H9 (cell line): ENCODE measurements at regions not wholly inside any gene's neighbourhood (a gene's known extent, or its start where the extent isn't known, plus 50 kb on each side); places are given as distances from the start of the nearest gene placed in this dataset.

ENCODE experiments used
- DNase-seq: peaks from one replicate; pipeline ENCODE4 v3.0.0-alpha.2; 2017
- H2AFZ ChIP-seq: one replicate; pipeline ENCODE4 v1.6.1; 2013; ENCODE audit warnings: mild to moderate bottlenecking, low read length, control low read depth, moderate library complexity
- H2AK5ac ChIP-seq: 2 replicates; pipeline ENCODE4 v1.6.1; 2013; ENCODE audit warnings: low read length, control low read depth, mixed read lengths; ENCODE audit not compliant: insufficient read length
- H2BK120ac ChIP-seq: one replicate; pipeline ENCODE4 v1.6.1; 2013; ENCODE audit warnings: low read depth, mild to moderate bottlenecking, low read length, control low read depth, inconsistent platforms; ENCODE audit not compliant: poor library complexity, severe bottlenecking
- H2BK12ac ChIP-seq: 2 replicates; pipeline ENCODE4 v1.6.1; 2013; ENCODE audit warnings: low read length, control low read depth, mixed read lengths, low read depth; ENCODE audit not compliant: insufficient read length
- H2BK15ac ChIP-seq: 2 replicates; pipeline ENCODE4 v1.6.1; 2013; ENCODE audit warnings: low read depth, low read length, control low read depth
- H2BK20ac ChIP-seq: one replicate; pipeline ENCODE4 v1.6.1; 2013; ENCODE audit warnings: low read depth, mild to moderate bottlenecking, low read length, control low read depth, inconsistent platforms; ENCODE audit not compliant: poor library complexity, severe bottlenecking
- H2BK5ac ChIP-seq: 2 replicates; pipeline ENCODE4 v1.6.1; 2013; ENCODE audit warnings: low read length, control low read depth, mixed read lengths; ENCODE audit not compliant: insufficient read length
- H3K14ac ChIP-seq: 2 replicates; pipeline ENCODE4 v1.6.1; 2013; ENCODE audit warnings: low read length, control low read depth; ENCODE audit not compliant: insufficient read depth
- H3K18ac ChIP-seq: 2 replicates; pipeline ENCODE4 v1.6.1; 2013; ENCODE audit warnings: low read depth, mild to moderate bottlenecking, mixed read lengths, low read length, control low read depth; ENCODE audit not compliant: insufficient read length
- H3K23ac ChIP-seq: 2 replicates; pipeline ENCODE4 v1.6.1; 2013; ENCODE audit warnings: low read length, control low read depth, mixed read lengths, low read depth; ENCODE audit not compliant: insufficient read length
- H3K23me2 ChIP-seq: 2 replicates; pipeline ENCODE4 v1.6.1; 2013; ENCODE audit warnings: low read depth, mild to moderate bottlenecking, mixed read lengths, low read length, control low read depth; ENCODE audit not compliant: insufficient read length, poor library complexity, severe bottlenecking
- H3K27ac ChIP-seq: 2 replicates; pipeline ENCODE4 v1.5.1; 2013; ENCODE audit warnings: low read length, control low read depth, mixed read lengths, low read depth; ENCODE audit not compliant: insufficient read length
- H3K27me3 ChIP-seq: 2 replicates; pipeline ENCODE4 v1.6.1; 2013; ENCODE audit warnings: low read length, control low read depth, inconsistent platforms; ENCODE audit not compliant: insufficient read depth
- H3K4ac ChIP-seq: 2 replicates; pipeline ENCODE4 v1.6.1; 2013; ENCODE audit warnings: low read depth, mild to moderate bottlenecking, control low read depth, inconsistent platforms, low read length, moderate library complexity
- H3K4me1 ChIP-seq: 2 replicates; pipeline ENCODE4 v1.6.1; 2013; ENCODE audit warnings: low read length, control low read depth, inconsistent platforms; ENCODE audit not compliant: insufficient read depth
- H3K4me2 ChIP-seq: 2 replicates; pipeline ENCODE4 v1.6.1; 2013; ENCODE audit warnings: low read length, control low read depth, mixed read lengths; ENCODE audit not compliant: insufficient read length, insufficient read depth
- H3K56ac ChIP-seq: 2 replicates; pipeline ENCODE4 v1.6.1; 2013; ENCODE audit warnings: low read depth, mild to moderate bottlenecking, mixed read lengths, low read length, control low read depth; ENCODE audit not compliant: insufficient read length
- H3K79me1 ChIP-seq: 2 replicates; pipeline ENCODE4 v1.6.1; 2013; ENCODE audit warnings: low read depth, mild to moderate bottlenecking, moderate library complexity, low read length, control low read depth, inconsistent platforms; ENCODE audit not compliant: insufficient read depth, poor library complexity, severe bottlenecking
- H3K79me2 ChIP-seq: 2 replicates; pipeline ENCODE4 v1.6.1; 2013; ENCODE audit warnings: low read length, control low read depth, inconsistent platforms; ENCODE audit not compliant: insufficient read depth
- H3K9ac ChIP-seq: 2 replicates; pipeline ENCODE4 v1.6.1; 2013; ENCODE audit warnings: low read length, control low read depth, mixed read lengths; ENCODE audit not compliant: insufficient read length; ENCODE audit errors: extremely low read depth
- H3K9me3 ChIP-seq: one replicate; pipeline ENCODE4 v1.6.1; 2013; ENCODE audit warnings: low read depth, low read length, inconsistent platforms; ENCODE audit not compliant: control insufficient read depth
- H3T11ph ChIP-seq: one replicate; pipeline ENCODE4 v1.6.1; 2013; ENCODE audit warnings: mild to moderate bottlenecking, low read length, control low read depth, inconsistent platforms
- H4K20me1 ChIP-seq: one replicate; pipeline ENCODE4 v1.6.1; 2013; ENCODE audit not compliant: control insufficient read depth, insufficient read length, insufficient read depth
- H4K5ac ChIP-seq: 2 replicates; pipeline ENCODE4 v1.6.1; 2013; ENCODE audit warnings: low read depth, mild to moderate bottlenecking, mixed read lengths, low read length, control low read depth; ENCODE audit not compliant: insufficient read length
- H4K8ac ChIP-seq: replicated peaks from 2 replicates; pipeline ENCODE4 v1.6.1; 2013; ENCODE audit warnings: low read length, control low read depth, mixed read lengths, low read depth; ENCODE audit not compliant: insufficient read length
- H4K91ac ChIP-seq: 2 replicates; pipeline ENCODE4 v1.6.1; 2013; ENCODE audit warnings: low read depth, mild to moderate bottlenecking, moderate library complexity, mixed read lengths, low read length, control low read depth; ENCODE audit not compliant: insufficient read length
- H3K27ac Mint-ChIP-seq, 3 experiments: 2 replicates in 2 of 3; 3 replicates in 1 of 3; pipeline ENCODE4 v1.8.0; 2020 to 2021; ENCODE audit warnings: mixed read lengths in 3 of 3, mild to moderate bottlenecking in 1 of 3, moderate library complexity in 1 of 3
- H3K27me3 Mint-ChIP-seq: 2 replicates; pipeline ENCODE4 v1.8.0; 2021; ENCODE audit warnings: low read depth, mild to moderate bottlenecking, moderate library complexity, mixed read lengths
- H3K36me3 Mint-ChIP-seq, 3 experiments: 2 replicates in 2 of 3; 3 replicates in 1 of 3; pipeline ENCODE4 v1.8.0; 2020 to 2021; ENCODE audit warnings: low read depth in 3 of 3, mixed read lengths in 3 of 3; ENCODE audit not compliant: insufficient read depth in 1 of 3
- H3K4me1 Mint-ChIP-seq, 2 experiments: 2 replicates each; pipeline ENCODE4 v1.8.0; 2020; ENCODE audit warnings: mixed read lengths in 2 of 2
- H3K4me3 Mint-ChIP-seq, 2 experiments: 2 replicates in 1 of 2; 3 replicates in 1 of 2; pipeline ENCODE4 v1.8.0; 2020 to 2021; ENCODE audit warnings: mild to moderate bottlenecking in 2 of 2, mixed read lengths in 2 of 2, moderate library complexity in 1 of 2
- H3K9me3 Mint-ChIP-seq, 2 experiments: 2 replicates in 1 of 2; 3 replicates in 1 of 2; pipeline ENCODE4 v1.8.0; 2020; ENCODE audit warnings: mild to moderate bottlenecking in 2 of 2, mixed read lengths in 2 of 2, moderate library complexity in 1 of 2
- WGBS: extraction: QIAGEN DNeasy Blood & Tissue Kit; methylation state at CpG from one replicate; pipeline ENCODE4 v1.1.7; 2013; ENCODE audit warnings: missing lambda C conversion rate, low lambda C conversion rate, mixed read lengths; ENCODE audit not compliant: insufficient read length; ENCODE audit errors: extremely low coverage; 5-methylcytosine and 5-hydroxymethylcytosine counted together
- TF ChIP-seq, protein P1 (sequence below): fragments of 200-600 bp; sonication (generic); conservative IDR thresholded peaks from 3 replicates; pipeline ENCODE4 v1.8.0; 2021; ENCODE audit warnings: antibody characterized with exemption, mild to moderate bottlenecking

DNA sequence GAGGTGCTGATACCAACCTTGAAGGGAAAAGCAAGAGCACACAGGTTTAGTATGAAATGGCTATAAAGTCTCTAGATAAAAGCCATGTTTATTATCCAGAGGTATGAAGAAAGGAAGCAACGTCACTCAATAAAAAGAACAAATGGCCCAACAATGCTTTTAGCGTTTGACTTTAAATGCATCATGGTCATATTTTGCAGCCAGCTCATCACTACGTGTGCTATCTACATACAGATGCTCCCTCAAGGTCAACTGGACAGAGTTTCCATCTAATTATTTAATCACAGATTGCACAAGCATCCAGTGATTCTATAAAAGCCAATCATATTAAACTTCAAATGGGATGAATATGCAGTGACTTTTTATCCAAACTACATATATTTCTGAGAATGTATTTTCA, 127.6 kb upstream of the SYNDIG1 start:
- H3K4me1 ChIP-seq, result no peaks in the 10 kb centered on the region
- H3K23ac ChIP-seq, result no peak overlapping the region
- no peak overlapping the region for H2BK15ac ChIP-seq
- no peak overlapping the region for H3K27ac ChIP-seq
- no peaks in the 10 kb centered on the region for H3K79me1 ChIP-seq
- DNase-seq, result no peak
- H2BK20ac ChIP-seq, result no peak overlapping the region
- no peak overlapping the region for H3T11ph ChIP-seq
- Mint-ChIP-seq H3K4me3 (no peak overlapping the region), H3K4me1 (peaks cover 4% of the 10 kb centered on the region in 2 experiments; a peak in 3 of 4 replicates), H3K27ac (no peak overlapping the region), H3K9me3 (no peaks in the 10 kb centered on the region), H3K36me3 (no peaks in the 10 kb centered on the region), H3K27me3 (peaks cover 1% of the 10 kb centered on the region; the same call in 1 of the 2 replicates)
- no peak overlapping the region for H2AK5ac ChIP-seq
- no peak overlapping the region for H4K8ac ChIP-seq
- TF ChIP-seq, protein P1, sequence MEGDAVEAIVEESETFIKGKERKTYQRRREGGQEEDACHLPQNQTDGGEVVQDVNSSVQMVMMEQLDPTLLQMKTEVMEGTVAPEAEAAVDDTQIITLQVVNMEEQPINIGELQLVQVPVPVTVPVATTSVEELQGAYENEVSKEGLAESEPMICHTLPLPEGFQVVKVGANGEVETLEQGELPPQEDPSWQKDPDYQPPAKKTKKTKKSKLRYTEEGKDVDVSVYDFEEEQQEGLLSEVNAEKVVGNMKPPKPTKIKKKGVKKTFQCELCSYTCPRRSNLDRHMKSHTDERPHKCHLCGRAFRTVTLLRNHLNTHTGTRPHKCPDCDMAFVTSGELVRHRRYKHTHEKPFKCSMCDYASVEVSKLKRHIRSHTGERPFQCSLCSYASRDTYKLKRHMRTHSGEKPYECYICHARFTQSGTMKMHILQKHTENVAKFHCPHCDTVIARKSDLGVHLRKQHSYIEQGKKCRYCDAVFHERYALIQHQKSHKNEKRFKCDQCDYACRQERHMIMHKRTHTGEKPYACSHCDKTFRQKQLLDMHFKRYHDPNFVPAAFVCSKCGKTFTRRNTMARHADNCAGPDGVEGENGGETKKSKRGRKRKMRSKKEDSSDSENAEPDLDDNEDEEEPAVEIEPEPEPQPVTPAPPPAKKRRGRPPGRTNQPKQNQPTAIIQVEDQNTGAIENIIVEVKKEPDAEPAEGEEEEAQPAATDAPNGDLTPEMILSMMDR, result no peak
- H4K5ac ChIP-seq, result no peak overlapping the region
- H3K18ac ChIP-seq, result no peak overlapping the region
- no peaks in the 10 kb centered on the region for H3K9me3 ChIP-seq
- H2BK12ac ChIP-seq, result no peak overlapping the region
- H3K56ac ChIP-seq, result no peak overlapping the region
- H3K23me2 ChIP-seq, result no peaks in the 10 kb centered on the region
- H3K4me2 ChIP-seq, result no peak overlapping the region
- no peak overlapping the region for H2BK5ac ChIP-seq
- WGBS, result no CpG with 5 or more reads among the region's 3 CpGs
- no peaks in the 10 kb centered on the region for H3K27me3 ChIP-seq
- no peaks in the 10 kb centered on the region for H3K79me2 ChIP-seq
- H3K4ac ChIP-seq, result no peak overlapping the region
- no peak overlapping the region for H2BK120ac ChIP-seq
- no peak overlapping the region for H3K14ac ChIP-seq
- H4K91ac ChIP-seq, result no peak overlapping the region
- no peaks in the 10 kb centered on the region for H4K20me1 ChIP-seq
- H2AFZ ChIP-seq, result no peak overlapping the region
- no peak overlapping the region for H3K9ac ChIP-seq
